ENCODE measurements at regions not wholly inside any gene's neighbourhood (a gene's known extent, or its start where the extent isn't known, plus 50 kb on each side); places are given as distances from the start of the nearest gene placed in this dataset.
"Not testable (repeated sequence)": the region's sequence is repeated elsewhere in the genome, so short reads cannot be mapped to it uniquely, and the experiment has no call there.

DNA sequence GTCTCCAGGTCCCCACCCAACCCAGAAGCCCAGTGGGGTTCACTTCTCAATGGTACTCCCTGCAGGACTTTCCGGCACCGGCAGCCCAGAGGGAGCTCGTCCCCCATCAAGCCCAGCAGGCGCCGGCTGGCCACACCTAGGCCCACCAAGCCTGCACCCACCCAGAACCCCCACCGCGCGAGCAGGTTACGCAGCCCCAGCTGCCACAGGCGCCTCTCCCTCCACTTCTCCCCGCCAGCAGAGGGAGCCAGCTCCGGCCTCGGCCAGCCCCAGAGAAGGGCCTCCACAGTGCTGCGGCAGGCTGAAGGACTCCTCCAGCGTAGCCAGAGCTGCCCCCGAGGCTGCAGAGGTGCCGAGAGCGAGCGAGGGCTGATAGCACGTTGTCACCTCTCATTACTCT, 722.3 kb downstream of the PLA2G4A start:
- no peak for DNase-seq

DNA sequence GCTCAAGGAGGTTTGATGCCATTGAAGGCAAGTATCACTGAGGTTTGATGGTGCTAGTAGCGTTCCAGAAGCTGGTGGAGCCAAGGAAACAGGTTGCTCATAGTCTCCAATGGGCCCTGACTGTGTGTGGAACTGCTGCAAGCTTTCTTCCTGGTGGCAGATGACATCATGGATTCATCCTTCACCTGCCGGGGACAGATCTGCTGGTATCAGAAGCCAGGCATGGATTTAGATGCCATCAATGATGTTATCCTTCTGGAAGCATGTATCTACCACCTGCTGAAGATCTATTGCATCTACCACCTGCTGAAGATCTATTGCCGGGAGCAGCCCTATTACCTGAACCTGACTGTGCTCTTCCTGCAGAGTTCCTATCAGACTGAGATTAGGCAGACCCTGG, 734.4 kb downstream of the PLA2G4A start:
- no peak for DNase-seq

DNA sequence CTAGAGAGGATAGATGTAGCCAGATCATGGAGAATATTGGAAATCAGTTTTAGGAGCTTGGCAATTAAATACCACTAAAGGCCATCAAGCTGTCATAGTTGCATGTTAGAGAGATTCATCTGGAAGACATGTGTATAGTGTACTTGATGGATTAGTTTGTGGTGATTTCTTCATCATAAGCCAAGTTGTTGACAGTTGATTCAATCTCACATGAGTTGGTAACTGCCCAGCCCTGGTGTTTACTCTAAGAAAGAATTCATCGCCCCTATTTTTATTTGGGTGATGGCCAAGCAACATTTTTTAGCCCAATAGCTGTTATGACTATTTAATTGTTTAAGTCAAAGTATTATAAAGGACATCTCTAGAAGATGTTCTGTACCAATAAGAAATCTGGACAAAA, 737.6 kb downstream of the PLA2G4A start:
- no peak for DNase-seq

DNA sequence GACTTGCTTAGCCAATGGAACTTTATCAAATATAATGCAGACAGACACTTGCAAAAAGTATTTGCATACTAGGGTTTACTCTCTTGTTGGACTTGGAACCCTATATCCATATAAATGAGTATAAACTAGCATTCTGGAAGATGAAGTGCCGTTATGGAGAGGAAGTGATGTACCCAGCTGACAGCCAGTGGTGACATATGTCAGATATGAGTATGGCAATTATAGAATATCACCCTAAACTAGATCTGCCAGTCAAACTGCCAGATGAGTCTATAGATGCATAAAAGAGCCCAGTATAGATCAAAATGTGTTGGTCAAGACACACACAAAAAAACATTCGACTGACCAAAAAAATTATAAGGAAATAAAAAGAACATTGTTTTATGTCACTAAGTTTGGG, 739.3 kb downstream of the PLA2G4A start:
- DNase-seq, result no peak

DNA sequence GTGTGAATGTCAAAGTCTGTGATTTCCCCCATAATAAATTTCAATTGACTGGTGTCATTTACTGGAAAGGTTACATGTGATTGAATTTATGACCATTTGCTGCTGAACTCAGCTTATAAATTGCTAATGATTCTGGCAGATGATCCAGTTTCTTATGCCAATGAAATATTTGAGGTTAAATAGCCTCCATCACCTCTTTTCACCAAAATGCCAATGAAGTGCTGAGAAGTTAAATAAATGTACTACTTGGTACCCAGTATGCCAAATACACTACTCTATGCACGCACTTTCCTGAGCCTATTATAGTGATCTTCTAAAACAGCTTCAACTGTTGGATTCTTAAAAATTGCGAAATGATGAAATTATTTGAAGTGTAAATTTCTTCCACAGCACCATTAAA, 741.4 kb downstream of the PLA2G4A start:
- DNase-seq, result no peak

DNA sequence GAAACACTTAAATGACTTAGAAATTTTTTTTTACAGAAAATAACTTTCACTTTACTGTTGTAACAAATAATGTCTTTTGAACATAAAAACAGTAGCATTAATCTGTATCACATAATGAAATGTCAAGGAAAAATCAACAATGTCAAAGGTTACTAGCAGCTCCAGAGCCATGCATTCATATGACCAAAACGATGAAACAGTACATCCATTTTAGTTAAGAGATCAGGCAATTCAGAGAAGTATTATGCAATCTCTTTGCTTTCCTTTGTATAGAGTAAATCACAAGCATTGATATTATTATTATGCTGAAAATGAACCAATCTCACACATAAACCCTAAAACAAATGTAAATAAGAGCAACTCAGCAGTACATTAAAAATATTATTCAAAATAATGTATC, 748.9 kb downstream of the PLA2G4A start:
- DNase-seq, result no peak

DNA sequence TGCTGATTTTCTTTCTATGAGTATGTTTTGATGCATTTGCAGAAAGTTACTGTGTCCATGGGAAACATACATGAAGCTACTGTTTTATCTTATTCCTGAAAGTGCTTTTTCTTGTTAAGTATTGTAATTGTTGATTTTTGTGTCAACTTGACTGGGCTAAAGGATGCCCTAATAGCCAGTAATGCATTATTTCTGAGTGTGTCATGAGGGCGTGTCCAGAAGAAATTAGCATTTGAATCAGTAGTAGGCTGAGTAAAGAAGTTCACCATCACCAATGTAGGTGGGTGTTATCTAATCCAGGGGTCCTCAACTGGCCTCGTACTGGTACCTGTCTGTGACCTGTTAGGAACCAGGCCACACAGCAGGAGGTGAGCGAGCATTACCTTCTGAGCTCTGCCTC, 760.2 kb downstream of the PLA2G4A start:
- no peak for DNase-seq

DNA sequence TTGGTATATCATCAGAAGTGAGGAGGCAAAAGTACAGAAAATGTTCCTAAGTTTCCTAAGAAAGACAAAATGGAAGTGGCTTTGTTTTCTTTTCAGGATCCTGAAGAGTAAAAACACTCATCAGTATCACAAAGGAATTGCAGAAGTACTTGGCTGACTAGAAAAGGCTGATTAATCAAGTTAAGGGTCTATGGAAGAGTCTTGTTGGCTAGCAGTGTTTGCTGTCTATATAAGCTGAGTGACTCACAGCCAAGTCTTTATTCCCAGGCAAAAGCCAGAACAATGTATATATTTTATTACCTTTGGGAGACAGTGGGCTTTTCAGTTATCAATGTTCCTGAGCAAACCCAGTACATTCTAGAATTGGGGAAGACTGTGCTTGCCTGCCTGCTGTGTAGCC, 777.0 kb downstream of the PLA2G4A start:
- DNase-seq, result peak in 2 of 3 experiments; percentile 18 to 58

DNA sequence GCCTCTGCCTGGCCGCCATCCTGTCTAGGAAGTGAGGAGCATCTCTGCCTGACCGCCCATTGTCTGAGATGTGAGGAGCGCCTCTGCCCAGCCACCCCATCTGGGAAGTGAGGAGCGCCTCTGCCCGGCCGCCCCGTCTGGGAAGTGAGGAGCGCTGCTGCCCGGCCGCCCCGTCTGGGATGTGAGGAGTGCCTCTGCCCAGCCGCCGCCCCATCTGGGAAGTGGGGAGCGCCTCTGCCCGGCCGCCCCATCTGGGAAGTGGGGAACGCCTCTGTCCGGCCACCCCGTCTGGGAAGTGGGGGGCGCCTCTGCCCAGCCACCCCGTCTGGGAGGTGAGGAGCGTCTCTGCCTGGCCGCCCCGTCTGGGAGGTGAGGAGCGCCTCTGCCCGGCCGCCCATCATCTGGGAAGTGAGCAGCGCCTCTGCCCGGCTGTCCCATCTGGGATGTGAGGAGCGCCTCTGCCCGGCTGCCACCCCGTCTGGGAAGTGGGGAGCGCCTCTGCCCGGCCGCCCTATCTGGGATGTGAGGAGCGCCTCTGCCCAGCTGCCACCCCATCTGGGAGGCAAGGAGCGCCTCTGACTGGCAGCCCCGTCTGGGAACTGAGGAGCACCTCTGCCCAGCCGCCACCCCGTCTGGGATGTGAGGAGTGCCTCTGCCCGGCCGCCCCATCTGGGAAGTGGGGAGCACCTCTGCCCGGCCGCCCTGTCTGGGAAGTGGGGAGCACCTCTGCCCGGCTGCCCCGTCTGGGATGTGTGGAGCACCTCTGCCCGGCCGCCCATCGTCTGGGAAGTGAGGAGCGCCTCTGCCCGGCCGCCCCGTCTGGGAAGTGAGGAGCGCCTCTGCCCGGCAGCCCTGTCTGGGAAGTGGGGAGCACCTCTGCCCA, 787.3 kb downstream of the PLA2G4A start:
- DNase-seq, result not testable (repeated sequence)

DNA sequence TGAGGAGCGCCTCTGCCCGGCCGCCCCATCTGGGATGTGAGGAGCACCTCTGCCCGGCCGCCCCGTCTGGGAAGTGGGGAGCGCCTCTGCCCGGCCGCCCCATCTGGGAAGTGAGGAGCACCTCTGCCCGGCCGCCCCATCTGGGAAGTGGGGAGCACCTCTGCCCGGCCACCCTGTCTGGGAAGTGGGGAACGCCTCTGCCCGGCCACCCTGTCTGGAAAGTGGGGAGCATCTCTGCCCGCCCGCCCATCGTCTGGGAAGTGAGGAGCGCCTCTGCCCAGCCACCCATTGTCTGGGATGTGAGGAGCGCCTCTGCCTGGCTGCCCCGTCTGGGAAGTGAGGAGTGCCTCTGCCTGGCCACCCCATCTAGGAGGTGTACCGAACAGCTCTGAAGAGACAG, 788.1 kb downstream of the PLA2G4A start:
- not testable (repeated sequence) for DNase-seq

DNA sequence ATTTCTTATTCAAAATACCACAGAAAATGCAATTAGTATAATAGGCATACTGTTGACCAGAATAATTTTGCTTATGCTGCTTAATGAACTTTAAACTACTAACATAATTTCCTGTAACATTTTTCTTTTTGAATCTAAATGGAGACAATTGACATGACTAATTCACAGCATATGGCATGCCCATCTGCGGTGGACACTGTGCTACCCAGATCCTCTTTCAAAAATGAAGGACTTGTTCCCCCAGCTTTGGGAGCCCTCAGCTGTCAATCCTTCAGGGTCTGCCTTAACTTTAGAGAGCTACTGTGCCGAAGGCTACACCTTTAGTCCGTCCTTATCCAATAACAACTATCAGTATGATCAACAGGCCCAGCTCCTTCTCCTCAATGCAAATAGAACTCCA, 789.0 kb downstream of the PLA2G4A start:
- no peak for DNase-seq

DNA sequence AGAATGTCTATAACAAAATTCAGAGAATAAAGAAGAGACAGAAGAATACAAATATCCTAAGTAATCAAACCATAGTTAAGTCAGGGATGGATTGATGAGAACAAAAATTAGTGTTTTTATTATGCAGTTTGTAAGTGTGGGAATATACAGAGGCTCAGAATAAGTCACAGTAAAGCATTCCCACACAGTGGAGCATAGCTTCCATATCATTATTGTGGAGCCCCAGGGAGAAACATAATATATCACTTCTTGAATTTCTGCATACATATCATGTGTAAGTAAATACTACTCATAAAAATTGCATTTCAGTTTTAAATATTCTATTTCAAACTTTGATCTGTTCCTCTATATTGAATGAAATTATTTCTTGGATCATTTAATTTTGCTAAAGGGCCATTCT, 790.4 kb downstream of the PLA2G4A start:
- DNase-seq, result no peak

DNA sequence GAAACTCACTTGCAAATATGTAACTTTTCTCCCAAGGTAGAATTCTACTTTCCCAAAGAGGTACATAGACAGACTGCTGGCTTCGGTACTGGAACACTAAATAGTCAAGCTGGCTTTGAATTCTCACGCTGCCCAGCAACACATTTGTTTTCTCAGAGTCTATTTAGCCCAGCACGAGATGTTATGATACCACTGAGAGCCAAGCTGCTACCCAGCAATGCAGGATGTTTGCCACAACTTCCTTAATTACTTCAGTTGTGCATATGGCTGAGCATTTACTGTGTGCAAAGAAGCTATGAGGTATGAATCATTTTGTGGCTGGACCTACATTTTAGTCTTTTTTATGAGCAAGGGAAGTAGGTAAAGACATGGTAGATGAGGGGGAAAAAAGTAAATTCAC, 793.2 kb downstream of the PLA2G4A start:
- DNase-seq, result no peak

DNA sequence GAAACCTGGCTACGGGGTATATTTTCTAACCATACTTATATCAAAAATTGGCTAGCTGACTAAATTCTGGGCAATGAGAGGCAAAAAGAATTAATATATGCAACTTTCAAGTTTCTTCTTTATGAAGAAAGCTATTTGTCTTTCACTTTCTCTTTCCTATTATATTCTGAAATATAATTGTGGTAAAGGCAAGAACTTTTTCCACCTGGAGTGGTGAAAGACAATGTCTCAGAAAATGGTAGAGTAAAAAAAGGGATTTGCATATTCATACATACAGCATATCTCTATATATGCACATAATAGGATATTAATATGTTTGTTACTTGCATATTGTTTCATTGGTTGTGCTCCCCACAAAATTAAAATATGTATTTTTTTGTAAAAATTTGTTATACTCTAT, 793.8 kb downstream of the PLA2G4A start:
- DNase-seq, result no peak

DNA sequence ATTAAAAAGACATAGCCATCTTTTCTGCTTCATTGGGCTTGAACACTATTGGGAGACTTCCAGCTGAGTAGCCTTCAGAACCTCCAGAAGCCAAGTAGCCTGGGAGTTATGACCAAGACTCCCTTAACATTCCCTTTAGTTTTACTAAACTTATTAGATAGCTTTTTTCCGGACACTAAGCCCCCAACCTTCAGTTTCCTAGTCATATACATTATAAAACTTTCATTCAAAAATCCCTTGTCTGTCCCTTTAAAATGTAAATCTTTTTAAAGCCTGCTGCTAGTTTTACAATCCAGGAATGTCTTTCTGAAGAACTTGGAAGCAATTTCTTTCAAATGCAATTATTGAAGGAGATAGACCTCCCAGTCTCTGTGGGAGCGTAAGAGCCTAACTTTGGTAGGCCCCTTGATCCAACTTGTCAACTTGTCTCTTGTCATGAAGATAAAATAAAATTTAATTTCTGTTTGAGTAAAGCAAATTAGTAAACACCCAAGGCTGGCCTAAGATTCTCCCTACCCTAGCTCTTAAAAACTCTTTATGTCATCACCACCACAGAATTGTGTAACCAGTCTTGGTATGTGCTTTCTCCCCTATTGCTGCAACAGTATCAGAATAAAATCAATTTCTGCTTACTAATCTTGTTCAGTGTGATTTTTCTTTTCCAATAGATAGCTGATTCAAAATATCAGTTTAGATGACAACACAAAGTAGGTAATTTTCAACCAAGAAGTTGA, 796.2 kb downstream of the PLA2G4A start:
- DNase-seq, result no peak

DNA sequence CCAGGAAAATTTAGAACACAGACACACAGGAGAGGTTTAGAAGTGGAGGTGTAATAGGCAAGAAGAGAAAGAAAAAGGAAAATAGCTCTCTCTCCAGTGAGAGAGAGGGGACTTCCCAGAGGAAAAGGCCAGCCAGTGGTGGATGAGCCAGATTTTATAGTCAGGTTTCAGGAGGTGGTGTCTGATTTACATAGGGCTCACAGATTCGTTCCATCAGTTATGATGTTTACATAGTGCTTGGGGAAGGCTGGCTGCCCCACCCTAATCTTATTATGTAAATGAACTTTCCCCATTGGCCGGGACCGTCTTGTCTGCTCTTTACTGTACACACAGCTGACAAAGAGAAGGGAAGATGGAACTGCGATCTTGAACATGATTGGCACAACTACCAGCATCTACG, 797.3 kb downstream of the PLA2G4A start:
- peak in 2 of 3 experiments; percentile 19 to 50 for DNase-seq

DNA sequence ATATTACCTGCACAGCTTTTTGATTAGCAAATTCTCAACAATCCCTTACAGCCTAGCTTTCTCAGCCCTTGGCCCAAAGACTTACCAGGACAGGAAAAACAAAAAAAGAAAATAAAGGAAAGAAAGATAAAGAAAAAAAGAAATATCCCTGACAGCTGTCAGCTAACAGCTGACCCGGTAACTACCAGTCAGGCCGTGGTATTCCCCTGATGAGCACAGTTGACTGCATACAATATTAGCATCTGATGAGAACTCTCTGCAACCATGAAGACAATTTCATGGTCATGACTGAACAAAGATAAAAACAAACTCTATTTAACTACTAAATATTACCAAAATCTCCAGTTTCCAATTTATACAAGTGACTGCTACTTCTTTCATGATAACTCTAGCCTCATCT, 798.8 kb downstream of the PLA2G4A start:
- no peak for DNase-seq

DNA sequence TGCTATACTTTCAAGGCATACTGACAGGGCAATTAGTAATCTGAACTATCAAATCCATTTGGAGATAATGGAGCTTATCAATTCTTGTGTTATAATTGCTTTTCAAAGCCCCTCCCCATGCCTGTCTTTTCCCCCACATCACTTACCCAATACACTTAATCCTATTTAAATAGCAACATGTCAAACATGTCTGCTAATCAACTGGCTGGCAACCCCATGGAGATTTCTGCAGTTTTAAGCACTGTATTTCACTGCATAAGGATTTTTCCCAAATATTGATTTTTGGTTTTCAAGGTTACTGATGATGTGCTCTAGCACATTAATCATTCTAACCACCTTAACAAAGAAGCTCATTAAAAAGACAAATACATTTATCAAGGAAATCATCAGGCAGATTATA, 800.3 kb downstream of the PLA2G4A start:
- DNase-seq, result peak in 2 of 3 experiments; percentile 40 to 80

DNA sequence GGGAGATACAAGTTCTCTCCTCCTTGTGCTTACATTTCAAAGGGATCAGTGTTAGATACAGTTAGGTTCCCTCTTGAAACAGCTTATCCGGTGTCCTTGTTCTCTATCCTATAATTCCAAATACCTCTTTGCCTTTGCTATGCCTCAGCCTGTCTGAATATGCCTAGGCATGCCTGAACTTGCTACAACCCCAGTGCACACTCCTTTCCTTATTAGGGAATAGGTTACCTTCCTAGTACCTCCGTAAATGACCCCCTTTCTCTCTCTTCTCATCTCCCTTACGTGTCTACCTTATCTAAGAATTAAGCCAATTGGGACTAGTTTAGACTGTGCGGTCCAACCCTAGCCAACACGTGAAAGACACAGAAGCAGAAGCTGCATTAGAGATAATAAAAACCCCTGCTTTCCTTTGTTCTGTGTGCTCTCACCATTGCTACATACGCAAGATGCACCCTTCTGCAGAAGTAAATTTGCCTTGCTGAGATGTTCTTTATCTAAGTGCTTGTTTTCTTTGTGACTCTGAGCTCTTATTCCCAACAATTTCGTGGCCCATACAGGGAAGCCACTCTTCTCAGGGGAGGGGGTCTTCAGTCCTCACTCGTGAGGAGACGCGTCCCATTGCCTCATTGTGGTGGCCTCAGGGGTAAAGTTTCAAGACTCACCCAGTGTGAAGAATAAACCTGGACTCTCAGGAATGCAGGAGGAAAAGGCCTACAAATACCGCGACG, 802.1 kb downstream of the PLA2G4A start:
- no peak for DNase-seq

DNA sequence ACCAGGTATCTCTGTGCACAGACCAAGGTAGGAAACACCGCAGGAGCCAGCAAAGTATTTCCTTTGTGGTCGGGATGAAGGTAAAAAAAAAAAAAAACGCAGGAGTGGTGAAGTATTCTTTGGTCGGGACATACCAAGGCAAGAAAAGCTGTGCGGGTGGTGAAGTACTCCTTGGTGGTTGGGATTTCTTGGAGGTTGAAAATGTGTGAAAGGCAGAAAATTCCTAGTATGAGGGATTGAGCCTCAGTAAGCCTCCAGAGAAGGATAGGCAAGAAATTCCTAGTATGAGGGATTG, 802.6 kb downstream of the PLA2G4A start:
- DNase-seq, result no peak

DNA sequence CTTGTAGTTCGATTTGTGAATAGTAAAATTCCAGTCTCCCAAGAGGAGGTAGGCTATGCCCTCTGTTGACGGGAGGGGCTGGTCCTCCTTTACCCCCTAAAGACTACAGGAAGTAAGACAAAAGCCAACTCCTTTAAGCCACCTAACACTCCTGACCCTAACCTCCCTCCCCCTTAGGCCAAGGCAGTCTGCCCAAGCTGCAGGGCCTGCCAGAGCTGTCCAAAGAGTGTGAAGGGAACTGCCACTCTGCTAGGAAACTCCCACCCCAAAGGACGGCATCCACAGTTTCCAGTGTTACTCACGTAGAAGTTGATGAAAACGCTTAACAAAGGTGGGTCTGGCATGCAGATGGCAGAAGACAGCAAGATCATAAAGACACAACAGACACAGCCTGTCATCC, 803.2 kb downstream of the PLA2G4A start:
- DNase-seq, result no peak

DNA sequence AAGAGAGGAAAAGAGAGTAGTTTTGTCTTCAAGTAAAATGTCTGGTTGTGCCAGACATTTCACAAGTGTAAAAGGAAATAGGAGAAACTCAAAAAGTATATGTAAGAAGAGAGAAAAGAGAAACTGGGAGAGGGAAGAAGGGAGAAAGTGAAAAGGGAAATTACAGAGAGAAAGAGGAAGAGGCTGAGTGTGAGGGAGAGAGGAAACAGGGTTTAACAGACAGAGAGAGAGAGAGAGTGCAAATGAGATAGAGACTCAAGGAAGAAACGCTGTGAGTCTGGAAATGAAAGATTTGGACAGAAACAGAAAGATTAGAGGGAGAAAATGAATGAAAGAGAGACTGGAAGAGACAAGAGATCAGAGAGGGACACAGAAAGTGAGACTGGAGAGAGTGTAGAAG, 806.2 kb downstream of the PLA2G4A start:
- DNase-seq, result no peak

DNA sequence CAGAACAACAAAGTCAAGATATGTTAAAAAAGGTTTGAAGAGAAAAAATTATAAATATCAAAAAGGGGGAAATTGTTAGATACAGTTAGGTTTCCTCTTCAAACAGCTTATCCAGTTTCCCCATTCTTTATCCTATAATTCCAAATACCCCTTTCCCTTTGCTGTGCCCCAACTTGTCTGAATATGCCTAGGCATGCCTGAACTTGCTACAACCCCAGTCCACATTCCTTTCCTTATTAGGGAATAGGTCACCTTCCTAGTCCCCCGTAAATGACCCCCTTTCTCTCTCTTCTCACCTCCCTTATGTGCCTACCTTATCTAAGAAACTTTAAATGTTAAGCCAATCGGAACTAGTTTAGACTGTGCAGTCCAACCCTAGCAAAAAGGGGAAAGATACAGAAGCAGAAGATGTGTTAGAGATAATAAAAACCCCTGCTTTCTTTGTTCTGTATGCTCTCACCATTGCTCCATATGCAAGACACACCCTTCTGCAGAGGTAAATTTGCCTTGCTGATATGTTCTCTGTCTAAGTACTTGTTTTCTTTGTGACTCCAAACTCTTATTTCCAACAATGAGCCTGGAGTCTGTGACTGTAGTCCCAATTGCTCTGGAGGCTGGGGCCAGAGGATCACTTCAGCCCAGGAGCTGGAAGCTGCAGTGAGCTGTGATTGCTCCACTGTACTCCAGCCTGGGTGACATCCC, 810.1 kb downstream of the PLA2G4A start:
- DNase-seq, result no peak
